ENCODE measurements at regions not wholly inside any gene's neighbourhood (a gene's known extent, or its start where the extent isn't known, plus 50 kb on each side); places are given as distances from the start of the nearest gene placed in this dataset.

GRCh38 chr5:38710627-38711026, 135.2 kb upstream of the OSMR start:
- Histone ChIP-seq H3K4me3 (ENCODE audit: low read depth in 1 of 3, low read length in 3 of 3) (no peak overlapping the region), H3K9me3 (ENCODE audit: control insufficient read depth in 2 of 2, insufficient read depth in 1 of 2, low read depth in 1 of 2, low read length in 1 of 2) (no peaks in the 10 kb centered on the region), H3K36me3 (ENCODE audit: control insufficient read depth in 3 of 3, insufficient read depth in 2 of 3, low read depth in 1 of 3, low read length in 3 of 3) (no peaks in the 10 kb centered on the region), H3K4me1 (ENCODE audit: control insufficient read depth in 3 of 3, insufficient read depth in 2 of 3, low read depth in 1 of 3, low read length in 2 of 3) (no peaks in the 10 kb centered on the region), H3K27me3 (ENCODE audit: control insufficient read depth in 3 of 3, insufficient read depth in 3 of 3, low read length in 3 of 3) (peaks cover 0 to 34% (median 0%) of the 10 kb centered on the region in 3 donors), H3K27ac (ENCODE audit: low read depth in 1 of 3, low read length in 2 of 3) (no peak overlapping the region)
- WGBS, 3 donors: 75 to 81% (median 75%) methylated on average over 2 of the region's 2 CpGs
- no peak for FAIRE-seq
- DNase-seq: no peak

GRCh38 chr5:38712391-38712790, 133.4 kb upstream of the OSMR start:
- no peak for FAIRE-seq
- DNase-seq: no peak
- H3K27me3 ChIP-seq (ENCODE audit: control insufficient read depth in 3 of 3, insufficient read depth in 3 of 3, low read length in 3 of 3): peaks cover 0 to 28% (median 0%) of the 10 kb centered on the region in 3 donors
- H3K4me3 ChIP-seq (ENCODE audit: low read depth in 1 of 3, low read length in 3 of 3): no peak overlapping the region
- no peak overlapping the region for H3K27ac ChIP-seq (ENCODE audit: low read depth in 1 of 3, low read length in 2 of 3)
- H3K36me3 ChIP-seq (ENCODE audit: control insufficient read depth in 3 of 3, insufficient read depth in 2 of 3, low read depth in 1 of 3, low read length in 3 of 3): no peaks in the 10 kb centered on the region
- 57 to 82% (median 71%) methylated on average over 3 of the region's 3 CpGs for WGBS, 3 donors
- no peaks in the 10 kb centered on the region for H3K4me1 ChIP-seq (ENCODE audit: control insufficient read depth in 3 of 3, insufficient read depth in 2 of 3, low read depth in 1 of 3, low read length in 2 of 3)
- H3K9me3 ChIP-seq (ENCODE audit: control insufficient read depth in 2 of 2, insufficient read depth in 1 of 2, low read depth in 1 of 2, low read length in 1 of 2): no peaks in the 10 kb centered on the region

GRCh38 chr5:38714240-38714639, 131.6 kb upstream of the OSMR start:
- no peaks in the 10 kb centered on the region for H3K4me1 ChIP-seq (ENCODE audit: control insufficient read depth in 3 of 3, insufficient read depth in 2 of 3, low read depth in 1 of 3, low read length in 2 of 3)
- no peak for FAIRE-seq
- H3K27ac ChIP-seq (ENCODE audit: low read depth in 1 of 3, low read length in 2 of 3): no peak overlapping the region
- no peaks in the 10 kb centered on the region for H3K36me3 ChIP-seq (ENCODE audit: control insufficient read depth in 3 of 3, insufficient read depth in 2 of 3, low read depth in 1 of 3, low read length in 3 of 3)
- WGBS, 3 donors: 75 to 78% (median 77%) methylated on average over 3 of the region's 3 CpGs
- no peaks in the 10 kb centered on the region for H3K9me3 ChIP-seq (ENCODE audit: control insufficient read depth in 2 of 2, insufficient read depth in 1 of 2, low read depth in 1 of 2, low read length in 1 of 2)
- H3K27me3 ChIP-seq (ENCODE audit: control insufficient read depth in 3 of 3, insufficient read depth in 3 of 3, low read length in 3 of 3): peaks cover 0 to 29% (median 0%) of the 10 kb centered on the region in 3 donors
- DNase-seq: no peak
- no peak overlapping the region for H3K4me3 ChIP-seq (ENCODE audit: low read depth in 1 of 3, low read length in 3 of 3)

- DNase-seq (no peak), FAIRE-seq (no peak)
- Histone ChIP-seq H3K4me3 (ENCODE audit: low read depth in 1 of 3, low read length in 3 of 3) (no peak overlapping the region), H3K27me3 (ENCODE audit: control insufficient read depth in 3 of 3, insufficient read depth in 3 of 3, low read length in 3 of 3) (peaks cover 0 to 23% (median 0%) of the 10 kb centered on the region in 3 donors), H3K27ac (ENCODE audit: low read depth in 1 of 3, low read length in 2 of 3) (no peak overlapping the region), H3K9me3 (ENCODE audit: control insufficient read depth in 2 of 2, insufficient read depth in 1 of 2, low read depth in 1 of 2, low read length in 1 of 2) (no peaks in the 10 kb centered on the region), H3K4me1 (ENCODE audit: control insufficient read depth in 3 of 3, insufficient read depth in 2 of 3, low read depth in 1 of 3, low read length in 2 of 3) (no peaks in the 10 kb centered on the region), H3K36me3 (ENCODE audit: control insufficient read depth in 3 of 3, insufficient read depth in 2 of 3, low read depth in 1 of 3, low read length in 3 of 3) (no peaks in the 10 kb centered on the region)
- WGBS, 3 donors: 21 to 67% (median 44%) methylated on average over 1 of the region's 1 CpG
Measured at GRCh38 chr5:38714703-38715355, 131.0 kb upstream of the OSMR start.

GRCh38 chr5:38715696-38716095, 130.1 kb upstream of the OSMR start:
- 50 to 82% (median 64%) methylated on average over 1 of the region's 1 CpG for WGBS, 3 donors
- Histone ChIP-seq H3K9me3 (ENCODE audit: control insufficient read depth in 2 of 2, insufficient read depth in 1 of 2, low read depth in 1 of 2, low read length in 1 of 2) (no peaks in the 10 kb centered on the region), H3K4me3 (ENCODE audit: low read depth in 1 of 3, low read length in 3 of 3) (no peak overlapping the region), H3K4me1 (ENCODE audit: control insufficient read depth in 3 of 3, insufficient read depth in 2 of 3, low read depth in 1 of 3, low read length in 2 of 3) (no peaks in the 10 kb centered on the region), H3K27me3 (ENCODE audit: control insufficient read depth in 3 of 3, insufficient read depth in 3 of 3, low read length in 3 of 3) (peaks cover 0 to 21% (median 0%) of the 10 kb centered on the region in 3 donors), H3K27ac (ENCODE audit: low read depth in 1 of 3, low read length in 2 of 3) (no peak overlapping the region), H3K36me3 (ENCODE audit: control insufficient read depth in 3 of 3, insufficient read depth in 2 of 3, low read depth in 1 of 3, low read length in 3 of 3) (no peaks in the 10 kb centered on the region)
- DNase-seq (no peak), FAIRE-seq (no peak)

GRCh38 chr5:38716516-38716915, 129.3 kb upstream of the OSMR start:
- FAIRE-seq: no peak
- no peaks in the 10 kb centered on the region for H3K4me1 ChIP-seq (ENCODE audit: control insufficient read depth in 3 of 3, insufficient read depth in 2 of 3, low read depth in 1 of 3, low read length in 2 of 3)
- H3K9me3 ChIP-seq (ENCODE audit: control insufficient read depth in 2 of 2, insufficient read depth in 1 of 2, low read depth in 1 of 2, low read length in 1 of 2): no peaks in the 10 kb centered on the region
- H3K4me3 ChIP-seq (ENCODE audit: low read depth in 1 of 3, low read length in 3 of 3): no peak overlapping the region
- peaks cover 0 to 23% (median 0%) of the 10 kb centered on the region in 3 donors for H3K27me3 ChIP-seq (ENCODE audit: control insufficient read depth in 3 of 3, insufficient read depth in 3 of 3, low read length in 3 of 3)
- 59 to 68% (median 61%) methylated on average over 5 of the region's 5 CpGs for WGBS, 3 donors
- no peak overlapping the region for H3K27ac ChIP-seq (ENCODE audit: low read depth in 1 of 3, low read length in 2 of 3)
- H3K36me3 ChIP-seq (ENCODE audit: control insufficient read depth in 3 of 3, insufficient read depth in 2 of 3, low read depth in 1 of 3, low read length in 3 of 3): no peaks in the 10 kb centered on the region
- DNase-seq: no peak

- Histone ChIP-seq H3K36me3 (ENCODE audit: control insufficient read depth in 3 of 3, insufficient read depth in 2 of 3, low read depth in 1 of 3, low read length in 3 of 3) (no peaks in the 10 kb centered on the region), H3K4me1 (ENCODE audit: control insufficient read depth in 3 of 3, insufficient read depth in 2 of 3, low read depth in 1 of 3, low read length in 2 of 3) (no peaks in the 10 kb centered on the region), H3K27me3 (ENCODE audit: control insufficient read depth in 3 of 3, insufficient read depth in 3 of 3, low read length in 3 of 3) (peaks cover 0 to 20% (median 0%) of the 10 kb centered on the region in 3 donors), H3K27ac (ENCODE audit: low read depth in 1 of 3, low read length in 2 of 3) (peak overlapping the region in 1 of 3 donors; percentile 59), H3K4me3 (ENCODE audit: low read depth in 1 of 3, low read length in 3 of 3) (no peak overlapping the region), H3K9me3 (ENCODE audit: control insufficient read depth in 2 of 2, insufficient read depth in 1 of 2, low read depth in 1 of 2, low read length in 1 of 2) (no peaks in the 10 kb centered on the region)
- DNase-seq: no peak
- 57 to 62% (median 57%) methylated on average over 6 of the region's 6 CpGs for WGBS, 3 donors
- no peak for FAIRE-seq
Measured at GRCh38 chr5:38718771-38719391, 126.9 kb upstream of the OSMR start.

- peaks cover 0 to 16% (median 0%) of the 10 kb centered on the region in 3 donors for H3K27me3 ChIP-seq (ENCODE audit: control insufficient read depth in 3 of 3, insufficient read depth in 3 of 3, low read length in 3 of 3)
- DNase-seq (no peak), FAIRE-seq (no peak)
- H3K9me3 ChIP-seq (ENCODE audit: control insufficient read depth in 2 of 2, insufficient read depth in 1 of 2, low read depth in 1 of 2, low read length in 1 of 2): no peaks in the 10 kb centered on the region
- no peak overlapping the region for H3K4me3 ChIP-seq (ENCODE audit: low read depth in 1 of 3, low read length in 3 of 3)
- H3K27ac ChIP-seq (ENCODE audit: low read depth in 1 of 3, low read length in 2 of 3): peak overlapping the region in 1 of 3 donors; percentile 59
- WGBS, 3 donors: 54 to 61% (median 57%) methylated on average over 1 of the region's 1 CpG
- no peaks in the 10 kb centered on the region for H3K36me3 ChIP-seq (ENCODE audit: control insufficient read depth in 3 of 3, insufficient read depth in 2 of 3, low read depth in 1 of 3, low read length in 3 of 3)
- H3K4me1 ChIP-seq (ENCODE audit: control insufficient read depth in 3 of 3, insufficient read depth in 2 of 3, low read depth in 1 of 3, low read length in 2 of 3): no peaks in the 10 kb centered on the region
Measured at GRCh38 chr5:38719403-38719802, 126.4 kb upstream of the OSMR start.
